GM23338 (cell line): ENCODE measurements at regions not wholly inside any gene's neighbourhood (a gene's known extent, or its start where the extent isn't known, plus 50 kb on each side); places are given as distances from the start of the nearest gene placed in this dataset.
A peak's percentile ranks its signal among the peaks of the same experiment; 100 is the strongest.

Experiments
- ATAC-seq: fragments of 200-7000 bp; cut with Tn5 transposase; 3 replicates; pipeline ENCODE4 v1.9.1; 2020
- DNase-seq: peaks from one replicate; pipeline ENCODE4 v3.0.0-alpha.2; 2015; ENCODE audit warnings: low spot score
- H2AFZ ChIP-seq: fragments of 200-600 bp; sonication (generic); 2 replicates; pipeline ENCODE4 v1.8.0; 2016; ENCODE audit warnings: antibody characterized with exemption, mild to moderate bottlenecking, moderate library complexity
- H3F3A ChIP-seq: fragments of 200-600 bp; sonication (generic); replicated peaks from 2 replicates; pipeline ENCODE4 v1.8.0; 2017; ENCODE audit warnings: antibody characterized with exemption, mixed run types, low read depth
- H3K27ac ChIP-seq: fragments of 200-600 bp; sonication (generic); 2 replicates; pipeline ENCODE4 v1.6.1; 2016; ENCODE audit warnings: low read depth
- H3K27me3 ChIP-seq: fragments of 200-600 bp; sonication (generic); 2 replicates; pipeline ENCODE4 v1.8.0; 2016; ENCODE audit warnings: mild to moderate bottlenecking, mixed run types, moderate library complexity; ENCODE audit not compliant: insufficient read depth
- H3K36me3 ChIP-seq: fragments of 200-600 bp; sonication (generic); 2 replicates; pipeline ENCODE4 v1.8.0; 2016; ENCODE audit warnings: mild to moderate bottlenecking; ENCODE audit not compliant: insufficient read depth
- H3K4me1 ChIP-seq: fragments of 200-600 bp; sonication (generic); 2 replicates; pipeline ENCODE4 v1.8.0; 2016; ENCODE audit warnings: mild to moderate bottlenecking, moderate library complexity; ENCODE audit not compliant: insufficient read depth
- H3K4me2 ChIP-seq: fragments of 200-600 bp; sonication (generic); 2 replicates; pipeline ENCODE4 v1.7.1; 2017; ENCODE audit warnings: mixed run types
- H3K4me3 ChIP-seq: fragments of 200-600 bp; sonication (generic); 2 replicates; pipeline ENCODE4 v1.6.1; 2016; ENCODE audit warnings: mixed run types
- H3K79me2 ChIP-seq: fragments of 200-600 bp; sonication (generic); replicated peaks from 2 replicates; pipeline ENCODE4 v1.8.0; 2017; ENCODE audit warnings: mild to moderate bottlenecking; ENCODE audit not compliant: insufficient read depth
- H3K9me2 ChIP-seq: fragments of 200-600 bp; sonication (generic); 2 replicates; pipeline ENCODE4 v1.8.0; 2017; ENCODE audit not compliant: insufficient read depth
- H4K20me1 ChIP-seq: fragments of 200-600 bp; sonication (generic); replicated peaks from 2 replicates; pipeline ENCODE4 v1.8.0; 2017; ENCODE audit warnings: mild to moderate bottlenecking; ENCODE audit not compliant: insufficient read depth
- H3K27ac Mint-ChIP-seq: 2 replicates; pipeline ENCODE4 v1.8.0; 2020; ENCODE audit warnings: inconsistent platforms, mild to moderate bottlenecking, moderate library complexity, mixed read lengths
- H3K27me3 Mint-ChIP-seq: 3 replicates; pipeline ENCODE4 v1.8.0; 2022; ENCODE audit warnings: low read depth, mild to moderate bottlenecking, moderate library complexity, mixed read lengths, inconsistent platforms; ENCODE audit not compliant: insufficient read depth, poor library complexity
- H3K36me3 Mint-ChIP-seq: 3 replicates; pipeline ENCODE4 v1.8.0; 2021; ENCODE audit warnings: low read depth, mild to moderate bottlenecking, inconsistent platforms, moderate library complexity, mixed read lengths
- H3K4me1 Mint-ChIP-seq: 3 replicates; pipeline ENCODE4 v1.8.0; 2020; ENCODE audit warnings: mild to moderate bottlenecking, inconsistent platforms, mixed read lengths
- H3K4me3 Mint-ChIP-seq: 3 replicates; pipeline ENCODE4 v1.8.0; 2021; ENCODE audit warnings: moderate library complexity, mild to moderate bottlenecking, inconsistent platforms, mixed read lengths
- H3K9me3 Mint-ChIP-seq: 3 replicates; pipeline ENCODE4 v1.8.0; 2020; ENCODE audit warnings: moderate library complexity, mild to moderate bottlenecking, inconsistent platforms, mixed read lengths
- CREB1 ChIP-seq: fragments of 250-450 bp; sonication (Bioruptor Pico); IDR thresholded peaks from 2 replicates; pipeline ENCODE4 v1.5.0; 2020; ENCODE audit warnings: low read depth, mild to moderate bottlenecking, moderate library complexity
- ETS1 ChIP-seq: IDR thresholded peaks from 2 replicates; pipeline ENCODE4 v1.6.1; 2016; ENCODE audit warnings: antibody characterized with exemption
- EZH2 ChIP-seq: fragments of 200-600 bp; sonication (generic); IDR thresholded peaks from one replicate; pipeline ENCODE4 v1.8.0; 2017; ENCODE audit warnings: antibody characterized with exemption, mild to moderate bottlenecking, low read depth; ENCODE audit not compliant: unreplicated experiment
- EZH2phosphoT487 ChIP-seq: fragments of 200-600 bp; sonication (generic); IDR thresholded peaks from one replicate; pipeline ENCODE4 v1.8.1; 2018; ENCODE audit warnings: antibody characterized with exemption; ENCODE audit not compliant: unreplicated experiment
- JUNB ChIP-seq: IDR thresholded peaks from one replicate; pipeline ENCODE4 v1.6.1; 2016; ENCODE audit warnings: antibody characterized with exemption; ENCODE audit not compliant: unreplicated experiment
- POLR2AphosphoS5 ChIP-seq: IDR thresholded peaks from 2 replicates; pipeline ENCODE4 v1.6.1; 2016; ENCODE audit warnings: antibody characterized with exemption, low read depth
- REST ChIP-seq: IDR thresholded peaks from one replicate; pipeline ENCODE4 v1.6.1; 2018; ENCODE audit warnings: antibody characterized with exemption; ENCODE audit not compliant: unreplicated experiment
- STAT1 ChIP-seq: IDR thresholded peaks from one replicate; pipeline ENCODE4 v1.6.1; 2016; ENCODE audit warnings: antibody characterized with exemption; ENCODE audit not compliant: unreplicated experiment
- ZNF114 ChIP-seq: fragments of 250-450 bp; sonication (Bioruptor Pico); IDR thresholded peaks from 2 replicates; pipeline ENCODE4 v1.5.0; 2020; ENCODE audit warnings: mild to moderate bottlenecking, moderate library complexity
- ZNF331 ChIP-seq: fragments of 250-450 bp; sonication (Bioruptor Pico); IDR thresholded peaks from 2 replicates; pipeline ENCODE4 v1.5.0; 2020; ENCODE audit warnings: low read depth, mild to moderate bottlenecking, moderate library complexity
- TF ChIP-seq, protein P1 (sequence below), 2 experiments: fragments of 200-600 bp in 1 of 2; sonication (generic) in 1 of 2; conservative IDR thresholded peaks; 2 replicates each; pipeline versions ENCODE4 v1.5.1 to v1.6.1; 2016 to 2017; ENCODE audit warnings: antibody characterized with exemption in 2 of 2, low read depth in 2 of 2, mild to moderate bottlenecking in 2 of 2, moderate library complexity in 1 of 2

- Histone ChIP-seq H3K4me3 (no peak overlapping the region), H3K27ac (no peak overlapping the region), H3K36me3 (no peaks in the 10 kb centered on the region), H3F3A (no peaks in the 10 kb centered on the region), H4K20me1 (no peaks in the 10 kb centered on the region), H3K79me2 (no peaks in the 10 kb centered on the region), H3K4me2 (no peak overlapping the region), H3K4me1 (peaks cover 26% of the 10 kb centered on the region), H3K27me3 (no peaks in the 10 kb centered on the region), H3K9me2 (peaks cover 10% of the 10 kb centered on the region; the same call in 1 of the 2 replicates), H2AFZ (peak overlapping the region; percentile 78)
- H3K27ac Mint-ChIP-seq = no peak overlapping the region
- DNase-seq = peak; percentile 18
- ATAC-seq = no peak
- no peaks in the 10 kb centered on the region for H3K9me3 Mint-ChIP-seq
- no peaks in the 10 kb centered on the region for H3K36me3 Mint-ChIP-seq
- no peak overlapping the region for H3K4me3 Mint-ChIP-seq
- no peak for TF ChIP-seq EZH2
- TF ChIP-seq EZH2phosphoT487 = no peak
- TF ChIP-seq CREB1 (CRISPR knock-in tag) = no peak
- TF ChIP-seq, protein P1, sequence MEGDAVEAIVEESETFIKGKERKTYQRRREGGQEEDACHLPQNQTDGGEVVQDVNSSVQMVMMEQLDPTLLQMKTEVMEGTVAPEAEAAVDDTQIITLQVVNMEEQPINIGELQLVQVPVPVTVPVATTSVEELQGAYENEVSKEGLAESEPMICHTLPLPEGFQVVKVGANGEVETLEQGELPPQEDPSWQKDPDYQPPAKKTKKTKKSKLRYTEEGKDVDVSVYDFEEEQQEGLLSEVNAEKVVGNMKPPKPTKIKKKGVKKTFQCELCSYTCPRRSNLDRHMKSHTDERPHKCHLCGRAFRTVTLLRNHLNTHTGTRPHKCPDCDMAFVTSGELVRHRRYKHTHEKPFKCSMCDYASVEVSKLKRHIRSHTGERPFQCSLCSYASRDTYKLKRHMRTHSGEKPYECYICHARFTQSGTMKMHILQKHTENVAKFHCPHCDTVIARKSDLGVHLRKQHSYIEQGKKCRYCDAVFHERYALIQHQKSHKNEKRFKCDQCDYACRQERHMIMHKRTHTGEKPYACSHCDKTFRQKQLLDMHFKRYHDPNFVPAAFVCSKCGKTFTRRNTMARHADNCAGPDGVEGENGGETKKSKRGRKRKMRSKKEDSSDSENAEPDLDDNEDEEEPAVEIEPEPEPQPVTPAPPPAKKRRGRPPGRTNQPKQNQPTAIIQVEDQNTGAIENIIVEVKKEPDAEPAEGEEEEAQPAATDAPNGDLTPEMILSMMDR (conservative IDR thresholded peaks at IDR 0.05; ENCODE audit: low read depth in 2 of 2) = no peak
- no peak for TF ChIP-seq REST
- TF ChIP-seq STAT1 = no peak
- TF ChIP-seq JUNB = no peak
- no peak for TF ChIP-seq ETS1
- no peak for TF ChIP-seq ZNF331 (CRISPR knock-in tag)
- no peak for TF ChIP-seq POLR2AphosphoS5
- TF ChIP-seq ZNF114 (CRISPR knock-in tag) = no peak
- H3K27me3 Mint-ChIP-seq = peaks cover 9% of the 10 kb centered on the region
- peaks cover 39% of the 10 kb centered on the region for H3K4me1 Mint-ChIP-seq
Observed at GRCh38 chr14:95620659-95621059, 65.6 kb upstream of the TCL1B start.
